ENCODE measurements at regions not wholly inside any gene's neighbourhood (a gene's known extent, or its start where the extent isn't known, plus 50 kb on each side); places are given as distances from the start of the nearest gene placed in this dataset.

DNA sequence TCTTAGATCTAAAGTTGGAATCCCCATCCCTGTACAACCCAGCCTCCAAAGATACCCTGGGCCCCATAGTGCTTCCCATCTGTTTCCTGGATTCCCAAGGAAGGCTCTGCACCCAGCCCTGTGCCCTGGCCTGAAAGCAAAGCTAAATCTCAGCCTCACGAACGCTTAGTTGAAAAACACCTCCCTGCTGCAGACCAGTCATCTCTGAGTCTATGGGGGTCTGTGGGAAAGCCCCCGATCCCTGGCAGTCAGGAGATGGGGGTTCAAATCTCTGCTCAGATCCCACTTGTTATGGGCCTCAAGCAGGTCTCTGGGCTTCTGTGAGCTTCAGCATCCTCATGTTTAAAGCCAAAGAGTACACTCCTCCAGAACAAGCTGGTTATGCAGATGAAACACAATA, 210.5 kb upstream of the GRIK3 start:
- TF ChIP-seq EZH2 (IDR thresholded peaks at IDR 0.05; ENCODE audit: borderline replicate concordance, low read length) = no peak
- TF ChIP-seq, protein P1, sequence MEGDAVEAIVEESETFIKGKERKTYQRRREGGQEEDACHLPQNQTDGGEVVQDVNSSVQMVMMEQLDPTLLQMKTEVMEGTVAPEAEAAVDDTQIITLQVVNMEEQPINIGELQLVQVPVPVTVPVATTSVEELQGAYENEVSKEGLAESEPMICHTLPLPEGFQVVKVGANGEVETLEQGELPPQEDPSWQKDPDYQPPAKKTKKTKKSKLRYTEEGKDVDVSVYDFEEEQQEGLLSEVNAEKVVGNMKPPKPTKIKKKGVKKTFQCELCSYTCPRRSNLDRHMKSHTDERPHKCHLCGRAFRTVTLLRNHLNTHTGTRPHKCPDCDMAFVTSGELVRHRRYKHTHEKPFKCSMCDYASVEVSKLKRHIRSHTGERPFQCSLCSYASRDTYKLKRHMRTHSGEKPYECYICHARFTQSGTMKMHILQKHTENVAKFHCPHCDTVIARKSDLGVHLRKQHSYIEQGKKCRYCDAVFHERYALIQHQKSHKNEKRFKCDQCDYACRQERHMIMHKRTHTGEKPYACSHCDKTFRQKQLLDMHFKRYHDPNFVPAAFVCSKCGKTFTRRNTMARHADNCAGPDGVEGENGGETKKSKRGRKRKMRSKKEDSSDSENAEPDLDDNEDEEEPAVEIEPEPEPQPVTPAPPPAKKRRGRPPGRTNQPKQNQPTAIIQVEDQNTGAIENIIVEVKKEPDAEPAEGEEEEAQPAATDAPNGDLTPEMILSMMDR (conservative IDR thresholded peaks at IDR 0.05 in 1 of 2, IDR thresholded peaks at IDR 0.05 in 1 of 2; ENCODE audit: extremely low read depth in 1 of 2, insufficient read depth in 1 of 2, low read depth in 1 of 2, low read length in 2 of 2) = no peak
